Urinary bladder (tissue), 3 donors: ENCODE measurements at regions not wholly inside any gene's neighbourhood (a gene's known extent, or its start where the extent isn't known, plus 50 kb on each side); places are given as distances from the start of the nearest gene placed in this dataset.

ENCODE experiments used
- DNase-seq: peaks from one replicate; pipeline ENCODE4 v3.0.0-alpha.2; 2015; ENCODE audit errors: extremely low spot score
- H3K27ac ChIP-seq: one replicate; pipeline ENCODE4 v1.5.1; 2013; ENCODE audit warnings: low read depth, mild to moderate bottlenecking, moderate library complexity
- H3K36me3 ChIP-seq: one replicate; pipeline ENCODE4 v1.6.1; 2013; ENCODE audit warnings: mild to moderate bottlenecking, moderate library complexity; ENCODE audit not compliant: insufficient read depth
- H3K4me1 ChIP-seq: one replicate; pipeline ENCODE4 v1.6.1; 2013; ENCODE audit warnings: mild to moderate bottlenecking, moderate library complexity; ENCODE audit not compliant: insufficient read depth
- H3K4me3 ChIP-seq: one replicate; pipeline ENCODE4 v1.5.1; 2013; ENCODE audit warnings: low read depth, low read length
- WGBS: extraction: QIAGEN DNeasy Blood & Tissue Kit; methylation state at CpG from one replicate; pipeline ENCODE4 v1.1.7; 2013; 5-methylcytosine and 5-hydroxymethylcytosine counted together
- donor health status: healthy with polysubstance abuse.
- donor health status: healthy.

- Histone ChIP-seq H3K27ac (no peak overlapping the region), H3K4me3 (no peak overlapping the region), H3K36me3 (no peaks in the 10 kb centered on the region), H3K4me1 (no peaks in the 10 kb centered on the region)
- no peak for DNase-seq
- 83% methylated on average over 3 of the region's 3 CpGs for WGBS
These were observed 259.3 kb downstream of the TFAP2B start for GRCh38 chr6:51077821-51078518.

GRCh38 chr6:51090343-51090742 is 271.7 kb downstream of the TFAP2B start:
- Histone ChIP-seq H3K4me3 (no peak overlapping the region), H3K36me3 (no peaks in the 10 kb centered on the region), H3K27ac (no peak overlapping the region), H3K4me1 (no peaks in the 10 kb centered on the region)
- DNase-seq = no peak

- DNase-seq = no peak
- Histone ChIP-seq H3K4me3 (no peak overlapping the region), H3K36me3 (no peaks in the 10 kb centered on the region), H3K27ac (no peak overlapping the region), H3K4me1 (no peaks in the 10 kb centered on the region)
- 73% methylated on average over 3 of the region's 3 CpGs for WGBS
These were observed 275.2 kb downstream of the TFAP2B start for GRCh38 chr6:51093871-51094270.

- Histone ChIP-seq H3K4me3 (no peak overlapping the region), H3K36me3 (no peaks in the 10 kb centered on the region), H3K4me1 (no peaks in the 10 kb centered on the region), H3K27ac (no peak overlapping the region)
- 73% methylated on average over 1 of the region's 1 CpG for WGBS
- DNase-seq = no peak
These were observed 275.6 kb downstream of the TFAP2B start for GRCh38 chr6:51094271-51094670.

GRCh38 chr6:51098246-51098645 is 279.6 kb downstream of the TFAP2B start:
- WGBS = 61% methylated on average over 5 of the region's 5 CpGs
- H3K4me1 ChIP-seq = no peaks in the 10 kb centered on the region
- no peak overlapping the region for H3K4me3 ChIP-seq
- no peak for DNase-seq
- no peaks in the 10 kb centered on the region for H3K36me3 ChIP-seq
- no peak overlapping the region for H3K27ac ChIP-seq

- Histone ChIP-seq H3K4me1 (no peaks in the 10 kb centered on the region), H3K4me3 (no peak overlapping the region), H3K27ac (no peak overlapping the region), H3K36me3 (no peaks in the 10 kb centered on the region)
- DNase-seq = no peak
These were observed 280.1 kb downstream of the TFAP2B start for GRCh38 chr6:51098791-51099190.

GRCh38 chr6:51099201-51099600 is 280.5 kb downstream of the TFAP2B start:
- DNase-seq = no peak
- H3K36me3 ChIP-seq = no peaks in the 10 kb centered on the region
- H3K4me1 ChIP-seq = no peaks in the 10 kb centered on the region
- H3K4me3 ChIP-seq = no peak overlapping the region
- no peak overlapping the region for H3K27ac ChIP-seq
- WGBS = 93% methylated on average over 2 of the region's 2 CpGs

- DNase-seq = no peak
- Histone ChIP-seq H3K4me1 (no peaks in the 10 kb centered on the region), H3K4me3 (no peak overlapping the region), H3K27ac (no peak overlapping the region), H3K36me3 (no peaks in the 10 kb centered on the region)
- 81% methylated on average over 1 of the region's 1 CpG for WGBS
These were observed 286.7 kb downstream of the TFAP2B start for GRCh38 chr6:51105357-51105756.

- H3K4me3 ChIP-seq = no peak overlapping the region
- DNase-seq = no peak
- H3K4me1 ChIP-seq = no peaks in the 10 kb centered on the region
- H3K27ac ChIP-seq = no peak overlapping the region
- WGBS = 42% methylated on average over 2 of the region's 2 CpGs
- no peaks in the 10 kb centered on the region for H3K36me3 ChIP-seq
These were observed 289.1 kb downstream of the TFAP2B start for GRCh38 chr6:51107769-51108203.

- H3K4me3 ChIP-seq = no peak overlapping the region
- DNase-seq = no peak
- 80% methylated on average over 4 of the region's 4 CpGs for WGBS
- H3K27ac ChIP-seq = no peak overlapping the region
- no peaks in the 10 kb centered on the region for H3K36me3 ChIP-seq
- H3K4me1 ChIP-seq = no peaks in the 10 kb centered on the region
These were observed 290.0 kb downstream of the TFAP2B start for GRCh38 chr6:51108563-51109234.

- Histone ChIP-seq H3K4me1 (no peaks in the 10 kb centered on the region), H3K36me3 (no peaks in the 10 kb centered on the region), H3K4me3 (no peak overlapping the region), H3K27ac (no peak overlapping the region)
- DNase-seq = no peak
- 33% methylated on average over 5 of the region's 5 CpGs for WGBS
These were observed 294.1 kb downstream of the TFAP2B start for GRCh38 chr6:51112731-51113130.

- Histone ChIP-seq H3K27ac (no peak overlapping the region), H3K36me3 (no peaks in the 10 kb centered on the region), H3K4me3 (no peak overlapping the region), H3K4me1 (no peaks in the 10 kb centered on the region)
- 45% methylated on average over 3 of the region's 3 CpGs for WGBS
- no peak for DNase-seq
These were observed 298.1 kb downstream of the TFAP2B start for GRCh38 chr6:51116723-51117122.

- Histone ChIP-seq H3K4me3 (no peak overlapping the region), H3K36me3 (no peaks in the 10 kb centered on the region), H3K4me1 (no peaks in the 10 kb centered on the region), H3K27ac (no peak overlapping the region)
- WGBS = 43% methylated on average over 3 of the region's 3 CpGs
- DNase-seq = no peak
These were observed 300.1 kb downstream of the TFAP2B start for GRCh38 chr6:51118792-51119191.

- Histone ChIP-seq H3K4me1 (no peaks in the 10 kb centered on the region), H3K4me3 (no peak overlapping the region), H3K27ac (no peak overlapping the region), H3K36me3 (no peaks in the 10 kb centered on the region)
- WGBS = 59% methylated on average over 3 of the region's 3 CpGs
- DNase-seq = no peak
These were observed 301.3 kb downstream of the TFAP2B start for GRCh38 chr6:51120016-51120415.
